Choroid plexus epithelial cell (primary cell): ENCODE measurements at regions not wholly inside any gene's neighbourhood (a gene's known extent, or its start where the extent isn't known, plus 50 kb on each side); places are given as distances from the start of the nearest gene placed in this dataset.

Experiments
- DNase-seq: peaks from one replicate; pipeline ENCODE4 v3.0.0-alpha.2; 2010; ENCODE audit warnings: low read depth
- H3K4me3 ChIP-seq: 2 replicates; pipeline ENCODE4 v1.5.1; 2011; ENCODE audit warnings: low read depth, mild to moderate bottlenecking, control low read depth, low read length, moderate library complexity
- TF ChIP-seq, protein P1 (sequence below): conservative IDR thresholded peaks from 2 replicates; pipeline ENCODE4 v1.5.1; 2011; ENCODE audit warnings: low read depth, mild to moderate bottlenecking, control low read depth, inconsistent platforms, low read length, moderate library complexity

- TF ChIP-seq, protein P1, sequence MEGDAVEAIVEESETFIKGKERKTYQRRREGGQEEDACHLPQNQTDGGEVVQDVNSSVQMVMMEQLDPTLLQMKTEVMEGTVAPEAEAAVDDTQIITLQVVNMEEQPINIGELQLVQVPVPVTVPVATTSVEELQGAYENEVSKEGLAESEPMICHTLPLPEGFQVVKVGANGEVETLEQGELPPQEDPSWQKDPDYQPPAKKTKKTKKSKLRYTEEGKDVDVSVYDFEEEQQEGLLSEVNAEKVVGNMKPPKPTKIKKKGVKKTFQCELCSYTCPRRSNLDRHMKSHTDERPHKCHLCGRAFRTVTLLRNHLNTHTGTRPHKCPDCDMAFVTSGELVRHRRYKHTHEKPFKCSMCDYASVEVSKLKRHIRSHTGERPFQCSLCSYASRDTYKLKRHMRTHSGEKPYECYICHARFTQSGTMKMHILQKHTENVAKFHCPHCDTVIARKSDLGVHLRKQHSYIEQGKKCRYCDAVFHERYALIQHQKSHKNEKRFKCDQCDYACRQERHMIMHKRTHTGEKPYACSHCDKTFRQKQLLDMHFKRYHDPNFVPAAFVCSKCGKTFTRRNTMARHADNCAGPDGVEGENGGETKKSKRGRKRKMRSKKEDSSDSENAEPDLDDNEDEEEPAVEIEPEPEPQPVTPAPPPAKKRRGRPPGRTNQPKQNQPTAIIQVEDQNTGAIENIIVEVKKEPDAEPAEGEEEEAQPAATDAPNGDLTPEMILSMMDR: no peak
- peak; percentile 81 for DNase-seq
- no peak overlapping the region for H3K4me3 ChIP-seq
Observed at GRCh38 chr3:22296601-22297000, 545.6 kb upstream of the ZNF385D start.

DNA sequence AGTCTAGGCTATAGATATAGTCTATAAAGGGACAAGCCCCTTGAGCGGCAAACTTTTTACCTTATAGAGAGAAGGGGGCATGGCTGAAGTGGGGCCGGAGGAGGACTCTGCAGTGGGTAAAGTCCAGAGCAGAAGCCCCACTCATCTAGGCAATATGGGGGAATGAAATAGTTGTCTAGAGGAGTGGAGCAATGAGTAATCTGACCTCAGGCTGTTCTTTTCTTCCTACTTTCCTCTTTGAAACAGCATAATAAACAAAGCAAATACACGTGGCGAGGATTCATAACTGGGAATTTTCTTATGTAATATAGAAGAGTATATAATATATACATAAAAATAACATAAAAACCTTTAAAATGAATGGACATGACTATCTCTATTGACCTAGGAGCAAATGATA, 546.4 kb upstream of the ZNF385D start:
- DNase-seq: peak; percentile 33
- TF ChIP-seq, protein P1: no peak
- H3K4me3 ChIP-seq: no peak overlapping the region

DNA sequence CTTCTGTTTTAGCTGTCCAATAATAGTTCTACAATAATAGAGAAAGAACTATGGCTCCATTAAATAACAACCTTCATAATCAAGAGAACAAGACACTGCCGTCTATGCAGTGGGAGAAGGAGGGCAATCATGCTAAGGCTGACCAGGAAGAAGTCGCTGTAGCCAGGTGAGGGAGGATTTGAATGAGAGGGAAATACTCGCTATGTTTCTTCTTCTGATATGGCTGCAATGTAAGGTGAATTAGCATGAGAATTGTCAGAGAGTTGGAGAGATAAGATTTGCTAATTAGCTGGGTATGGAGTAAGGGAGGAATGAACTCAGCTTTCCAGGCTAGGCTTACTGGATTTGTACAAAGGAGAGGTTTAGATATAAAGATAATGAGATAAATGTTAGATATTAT, 555.4 kb upstream of the ZNF385D start:
- TF ChIP-seq, protein P1: no peak
- no peak for DNase-seq
- H3K4me3 ChIP-seq: no peak overlapping the region

- TF ChIP-seq, protein P1: no peak
- no peak overlapping the region for H3K4me3 ChIP-seq
- no peak for DNase-seq
Observed at GRCh38 chr3:22308871-22309270, 557.9 kb upstream of the ZNF385D start.

DNA sequence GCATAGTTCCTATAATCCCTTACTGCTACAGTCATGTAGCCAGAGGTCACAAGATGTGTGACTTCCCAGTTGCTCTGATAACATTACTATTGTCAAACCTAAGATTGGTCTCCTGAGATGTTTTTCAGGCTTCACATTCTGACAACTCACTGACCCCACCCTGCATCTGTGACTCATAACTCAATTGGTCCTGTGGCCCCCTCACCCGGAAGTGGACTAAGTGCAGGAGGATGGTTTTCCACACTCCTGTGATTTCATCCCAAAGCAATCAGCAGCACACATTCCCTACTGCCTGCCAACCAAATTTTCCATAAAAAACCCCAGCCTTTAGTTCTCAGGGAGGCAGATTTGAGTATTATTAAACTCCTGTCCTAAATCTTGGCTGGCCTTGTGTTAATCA, 564.9 kb upstream of the ZNF385D start:
- no peak overlapping the region for H3K4me3 ChIP-seq
- TF ChIP-seq, protein P1: no peak
- no peak for DNase-seq

GRCh38 chr3:22318325-22318724, 567.3 kb upstream of the ZNF385D start:
- peak; percentile 64 for DNase-seq
- no peak overlapping the region for H3K4me3 ChIP-seq
- TF ChIP-seq, protein P1: no peak

DNA sequence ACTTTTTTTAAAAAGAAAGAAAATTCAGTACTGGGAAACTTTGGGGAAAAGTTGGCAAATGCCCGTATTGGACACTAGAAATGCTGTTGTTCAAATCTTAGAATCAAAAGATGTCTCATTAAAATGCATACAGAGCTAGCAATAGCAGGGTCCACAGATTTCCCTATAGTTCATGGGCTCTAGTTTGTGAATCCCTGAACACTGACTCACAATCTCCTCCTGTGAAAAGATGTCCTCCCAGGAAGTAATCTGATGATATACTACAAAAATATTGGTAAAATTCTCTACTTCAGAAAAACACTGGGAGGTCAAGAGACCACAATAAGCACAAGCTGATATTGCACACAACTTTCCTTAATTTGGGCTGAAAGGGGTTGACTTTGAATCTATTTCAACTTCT, 568.4 kb upstream of the ZNF385D start:
- no peak overlapping the region for H3K4me3 ChIP-seq
- peak; percentile 69 for DNase-seq
- TF ChIP-seq, protein P1: no peak
